ENCODE measurements at regions not wholly inside any gene's neighbourhood (a gene's known extent, or its start where the extent isn't known, plus 50 kb on each side); places are given as distances from the start of the nearest gene placed in this dataset.

DNA sequence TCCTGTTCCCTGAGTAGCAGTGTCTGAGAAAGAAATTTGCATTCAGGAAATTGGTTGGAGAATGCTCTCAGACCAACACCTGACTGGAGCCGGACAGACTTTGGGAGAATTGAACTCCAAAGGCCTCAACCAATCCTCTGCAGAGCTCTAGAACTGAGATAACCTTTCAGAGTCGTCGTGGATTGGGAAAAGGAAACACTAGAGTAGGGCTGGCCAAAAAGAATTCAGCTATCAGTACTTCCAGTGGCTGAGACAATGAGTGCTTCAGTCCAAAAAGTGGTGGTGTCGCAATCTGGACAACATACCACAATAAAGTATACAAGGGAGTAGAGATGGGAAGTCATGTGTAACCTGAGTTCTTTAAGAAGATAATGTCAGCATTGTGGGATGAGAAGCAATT is 377.1 kb downstream of the SLC16A7 start:
- TF ChIP-seq, protein P1, sequence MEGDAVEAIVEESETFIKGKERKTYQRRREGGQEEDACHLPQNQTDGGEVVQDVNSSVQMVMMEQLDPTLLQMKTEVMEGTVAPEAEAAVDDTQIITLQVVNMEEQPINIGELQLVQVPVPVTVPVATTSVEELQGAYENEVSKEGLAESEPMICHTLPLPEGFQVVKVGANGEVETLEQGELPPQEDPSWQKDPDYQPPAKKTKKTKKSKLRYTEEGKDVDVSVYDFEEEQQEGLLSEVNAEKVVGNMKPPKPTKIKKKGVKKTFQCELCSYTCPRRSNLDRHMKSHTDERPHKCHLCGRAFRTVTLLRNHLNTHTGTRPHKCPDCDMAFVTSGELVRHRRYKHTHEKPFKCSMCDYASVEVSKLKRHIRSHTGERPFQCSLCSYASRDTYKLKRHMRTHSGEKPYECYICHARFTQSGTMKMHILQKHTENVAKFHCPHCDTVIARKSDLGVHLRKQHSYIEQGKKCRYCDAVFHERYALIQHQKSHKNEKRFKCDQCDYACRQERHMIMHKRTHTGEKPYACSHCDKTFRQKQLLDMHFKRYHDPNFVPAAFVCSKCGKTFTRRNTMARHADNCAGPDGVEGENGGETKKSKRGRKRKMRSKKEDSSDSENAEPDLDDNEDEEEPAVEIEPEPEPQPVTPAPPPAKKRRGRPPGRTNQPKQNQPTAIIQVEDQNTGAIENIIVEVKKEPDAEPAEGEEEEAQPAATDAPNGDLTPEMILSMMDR (IDR thresholded peaks at IDR 0.05 in 2 of 3, conservative IDR thresholded peaks at IDR 0.05 in 1 of 3; ENCODE audit: borderline replicate concordance in 1 of 3, insufficient read depth in 1 of 3, low read depth in 2 of 3, low read length in 2 of 3) = no peak
- TF ChIP-seq MAX (IDR thresholded peaks at IDR 0.05) (no peak), EZH2phosphoT487 (IDR thresholded peaks at IDR 0.05; ENCODE audit: borderline replicate concordance) (no peak), POLR2A (IDR thresholded peaks at IDR 0.05; ENCODE audit: borderline replicate concordance, extremely low read depth, insufficient read depth, insufficient read length) (no peak)
